Pulmonary artery endothelial cell (primary cell): ENCODE measurements at regions not wholly inside any gene's neighbourhood (a gene's known extent, or its start where the extent isn't known, plus 50 kb on each side); places are given as distances from the start of the nearest gene placed in this dataset.

Source experiments
- DNase-seq: peaks from one replicate; pipeline ENCODE4 v3.0.0-alpha.2; 2011; ENCODE audit warnings: low read depth, low spot score

- no peak for DNase-seq
These were observed 150.9 kb upstream of the WSCD2 start for GRCh38 chr12:107978201-107978600.

- DNase-seq, result no peak
These were observed 150.4 kb upstream of the WSCD2 start for GRCh38 chr12:107978641-107979040.

- DNase-seq, result no peak
These were observed 145.2 kb upstream of the WSCD2 start for GRCh38 chr12:107983756-107984472.

- DNase-seq, result no peak
These were observed 144.1 kb upstream of the WSCD2 start for GRCh38 chr12:107984973-107985372.

- DNase-seq, result no peak
These were observed 142.9 kb upstream of the WSCD2 start for GRCh38 chr12:107986183-107986582.

- DNase-seq, result no peak
These were observed 138.8 kb upstream of the WSCD2 start for GRCh38 chr12:107990325-107990724.

- DNase-seq, result no peak
These were observed 137.1 kb upstream of the WSCD2 start for GRCh38 chr12:107992029-107992428.

- DNase-seq, result peak; percentile 2
These were observed 136.1 kb upstream of the WSCD2 start for GRCh38 chr12:107992870-107993451.

GRCh38 chr12:107998863-107999262, 130.2 kb upstream of the WSCD2 start:
- no peak for DNase-seq

GRCh38 chr12:108000111-108000510, 129.0 kb upstream of the WSCD2 start:
- DNase-seq, result no peak

- no peak for DNase-seq
These were observed 124.8 kb upstream of the WSCD2 start for GRCh38 chr12:108004319-108004718.

- DNase-seq, result no peak
These were observed 120.8 kb upstream of the WSCD2 start for GRCh38 chr12:108008163-108008905.

GRCh38 chr12:108009442-108010070, 119.5 kb upstream of the WSCD2 start:
- DNase-seq, result no peak

- DNase-seq, result no peak
These were observed 113.0 kb upstream of the WSCD2 start for GRCh38 chr12:108016022-108016564.

GRCh38 chr12:108017472-108018057, 111.5 kb upstream of the WSCD2 start:
- DNase-seq, result no peak

GRCh38 chr12:108019862-108020261, 109.2 kb upstream of the WSCD2 start:
- no peak for DNase-seq

- no peak for DNase-seq
These were observed 107.9 kb upstream of the WSCD2 start for GRCh38 chr12:108021141-108021540.

- no peak for DNase-seq
These were observed 107.1 kb upstream of the WSCD2 start for GRCh38 chr12:108021949-108022522.

GRCh38 chr12:108029051-108029835, 99.8 kb upstream of the WSCD2 start:
- no peak for DNase-seq

- DNase-seq, result no peak
These were observed 96.0 kb upstream of the WSCD2 start for GRCh38 chr12:108033090-108033489.
